AG08395 (cell line): ENCODE measurements at regions not wholly inside any gene's neighbourhood (a gene's known extent, or its start where the extent isn't known, plus 50 kb on each side); places are given as distances from the start of the nearest gene placed in this dataset.
"Not testable (repeated sequence)": the region's sequence is repeated elsewhere in the genome, so short reads cannot be mapped to it uniquely, and the experiment has no call there.

Experiments
- DNase-seq: peaks from one replicate; pipeline ENCODE4 v3.0.0; 2012; ENCODE audit warnings: mixed read lengths, low spot score

- no peak for DNase-seq
These were observed 212.1 kb upstream of the PRSS58 start for GRCh38 chr7:142469696-142470543.

GRCh38 chr7:142468871-142469665, 211.2 kb upstream of the PRSS58 start:
- DNase-seq = no peak

- not testable (repeated sequence) for DNase-seq
These were observed 209.3 kb upstream of the PRSS58 start for GRCh38 chr7:142467056-142467655.

- no peak for DNase-seq
These were observed 205.6 kb upstream of the PRSS58 start for GRCh38 chr7:142463401-142463850.

DNA sequence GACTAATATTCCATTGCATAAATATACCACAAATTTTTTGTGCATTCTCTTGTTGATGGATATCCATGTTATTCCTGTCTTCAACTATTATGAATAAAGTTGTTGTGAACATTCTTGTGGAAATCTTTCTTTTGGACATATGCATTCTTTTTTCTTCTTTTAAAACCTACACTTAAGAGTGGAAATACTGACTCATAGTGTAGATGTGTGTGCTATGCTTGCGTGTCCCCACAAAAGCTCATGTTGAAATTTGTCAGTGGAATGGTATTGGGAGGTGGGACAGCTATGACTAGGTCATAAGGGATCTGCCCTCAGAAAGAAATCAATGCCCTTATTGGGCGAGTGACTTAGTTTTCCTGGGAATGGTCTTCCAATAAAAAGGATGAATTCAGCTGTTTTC, 203.6 kb upstream of the PRSS58 start:
- DNase-seq = peak; percentile 34

- DNase-seq = no peak
These were observed 202.7 kb upstream of the PRSS58 start for GRCh38 chr7:142460402-142461117.

DNA sequence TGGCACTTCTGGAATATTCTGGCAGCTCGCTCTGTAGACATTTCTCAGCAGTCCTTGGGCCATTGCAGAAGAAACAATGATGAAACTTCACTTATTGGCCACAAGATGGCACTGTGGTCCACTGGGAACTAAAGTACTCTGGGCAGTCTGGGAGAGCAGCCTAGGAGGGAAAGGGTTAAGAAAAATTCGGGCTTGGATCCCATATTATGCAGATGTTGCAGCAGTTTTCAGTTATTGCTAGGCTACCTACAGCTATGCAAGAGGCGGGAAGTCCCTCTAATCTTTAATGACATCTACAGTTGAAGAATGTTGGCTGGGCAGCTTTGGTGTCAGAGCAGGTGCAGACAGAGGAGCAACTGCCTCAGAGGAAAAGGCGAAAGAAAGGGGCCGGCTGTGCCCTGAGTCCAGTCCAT, 201.7 kb upstream of the PRSS58 start:
- DNase-seq = peak; percentile 58

DNA sequence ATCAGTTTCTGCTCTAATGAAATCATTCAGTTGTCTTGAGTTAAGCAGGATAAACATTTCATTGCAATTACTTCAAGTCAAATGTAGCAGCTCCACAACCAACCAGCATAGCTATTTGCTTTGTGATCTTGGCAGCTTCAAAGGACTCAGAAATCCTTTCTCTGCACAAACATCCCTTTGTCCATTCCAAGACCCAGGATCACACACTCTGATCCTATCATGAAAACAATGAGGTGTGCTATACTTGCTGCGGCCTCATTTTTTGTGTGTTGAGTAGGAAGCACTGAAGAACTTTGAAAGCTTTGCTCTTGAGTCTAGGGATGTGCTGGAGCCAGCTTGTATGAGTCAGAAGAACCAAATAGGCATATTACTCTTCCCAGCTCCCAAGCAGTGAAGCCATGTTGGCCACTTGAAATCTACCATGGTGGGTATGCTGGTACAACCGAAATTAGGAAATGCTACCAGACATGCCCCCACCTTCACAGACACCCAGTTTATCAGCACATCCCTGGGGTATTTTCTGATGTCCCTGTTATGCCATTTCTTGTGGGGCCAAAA, 199.4 kb upstream of the PRSS58 start:
- no peak for DNase-seq

GRCh38 chr7:142455392-142455791, 197.5 kb upstream of the PRSS58 start:
- DNase-seq = no peak

GRCh38 chr7:142454862-142455261, 197.0 kb upstream of the PRSS58 start:
- no peak for DNase-seq

- DNase-seq = no peak
These were observed 194.9 kb upstream of the PRSS58 start for GRCh38 chr7:142452791-142453190.

GRCh38 chr7:142451817-142452216, 194.0 kb upstream of the PRSS58 start:
- no peak for DNase-seq

- DNase-seq = no peak
These were observed 193.4 kb upstream of the PRSS58 start for GRCh38 chr7:142451296-142451695.

GRCh38 chr7:142450695-142451094, 192.8 kb upstream of the PRSS58 start:
- DNase-seq = no peak

GRCh38 chr7:142450206-142450605, 192.3 kb upstream of the PRSS58 start:
- DNase-seq = no peak

DNA sequence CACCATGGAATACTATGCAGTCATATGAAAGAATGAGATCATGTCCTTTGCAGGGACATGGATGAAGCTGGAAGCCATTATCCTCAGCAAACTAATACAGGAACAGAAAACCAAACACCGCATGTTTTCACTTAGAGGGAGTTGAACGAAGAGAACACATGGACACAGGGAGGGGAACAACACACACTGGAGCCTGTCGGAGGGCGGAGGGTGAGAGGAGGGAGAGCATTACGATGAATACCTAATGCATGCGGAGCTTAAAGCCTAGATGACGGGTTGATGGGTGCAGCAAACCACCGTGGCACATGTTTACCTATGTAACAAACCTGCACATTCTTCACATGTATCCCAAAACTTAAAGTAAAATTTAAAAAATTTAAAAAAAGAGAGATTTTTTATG, 191.0 kb upstream of the PRSS58 start:
- not testable (repeated sequence) for DNase-seq

DNA sequence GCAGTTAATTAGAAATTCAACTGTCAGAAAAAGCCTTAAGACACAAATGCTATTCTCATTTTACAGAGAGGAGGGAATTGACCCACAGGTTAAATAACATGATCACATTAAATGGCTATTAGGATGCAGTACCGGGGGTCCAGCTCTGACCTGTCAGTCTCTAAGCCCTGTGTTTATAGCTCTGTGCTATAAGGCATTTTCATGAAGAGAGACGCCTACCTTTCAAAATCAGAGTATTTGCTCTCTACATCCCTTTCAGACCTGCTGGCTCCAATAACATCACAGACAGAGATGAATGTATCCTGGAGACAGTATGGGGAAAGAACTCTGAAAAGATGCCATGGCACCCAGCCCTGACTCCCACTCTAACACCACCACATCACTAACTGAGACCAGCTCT, 189.9 kb upstream of the PRSS58 start:
- DNase-seq = no peak

DNA sequence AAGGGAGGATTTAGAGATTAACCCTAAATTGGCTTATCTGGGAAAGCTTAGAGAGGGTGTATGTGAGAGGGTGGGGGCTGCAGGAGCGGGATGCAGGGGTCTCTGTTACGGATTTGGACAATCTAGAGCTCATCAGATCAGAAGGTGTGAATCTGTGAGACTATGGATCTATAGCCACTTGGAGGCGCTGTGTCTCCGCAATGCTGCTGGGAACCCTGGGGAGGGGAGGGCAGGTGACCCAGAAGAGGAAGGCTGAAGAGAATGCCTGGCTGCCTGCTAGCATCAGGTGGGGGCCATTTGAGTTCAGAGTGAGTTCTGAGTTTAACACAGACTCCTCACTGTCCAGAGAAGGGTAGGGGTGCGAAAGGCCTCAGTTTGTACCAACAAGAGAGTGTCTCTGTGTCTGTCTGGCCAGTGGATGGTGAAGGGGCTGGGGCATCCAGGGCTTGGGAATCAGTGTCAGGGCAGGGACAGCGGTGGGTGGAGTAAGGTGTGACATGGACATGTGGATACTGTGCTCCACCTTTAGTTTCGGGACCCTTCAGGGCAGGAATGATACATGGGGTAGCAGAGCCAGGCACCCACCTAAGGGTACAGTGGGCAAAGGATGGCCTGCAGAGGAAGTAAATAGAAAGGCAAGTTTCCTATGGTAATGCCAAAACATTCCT, 187.3 kb upstream of the PRSS58 start:
- no peak for DNase-seq

GRCh38 chr7:142443216-142444010, 185.6 kb upstream of the PRSS58 start:
- DNase-seq = no peak

DNA sequence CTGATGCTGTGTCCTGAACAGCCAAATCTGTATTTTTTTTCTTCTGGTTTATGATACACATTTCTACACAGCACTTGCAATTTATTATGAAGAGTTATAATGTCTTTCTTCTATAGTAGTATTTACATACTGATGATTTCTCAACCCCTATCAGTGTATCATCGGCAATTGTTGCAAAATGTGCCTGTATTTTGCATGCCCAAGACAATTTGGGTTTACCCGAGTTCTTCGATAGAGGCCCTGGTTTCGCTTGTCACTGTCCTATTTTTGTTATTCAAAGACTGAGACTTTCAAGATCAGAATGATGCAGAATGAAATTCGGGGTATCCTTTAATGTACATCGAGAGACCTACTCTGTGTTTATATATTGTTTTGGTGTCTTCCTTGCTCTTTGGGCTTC, 184.5 kb upstream of the PRSS58 start:
- DNase-seq = no peak
